ENCODE measurements at regions not wholly inside any gene's neighbourhood (a gene's known extent, or its start where the extent isn't known, plus 50 kb on each side); places are given as distances from the start of the nearest gene placed in this dataset.

DNA sequence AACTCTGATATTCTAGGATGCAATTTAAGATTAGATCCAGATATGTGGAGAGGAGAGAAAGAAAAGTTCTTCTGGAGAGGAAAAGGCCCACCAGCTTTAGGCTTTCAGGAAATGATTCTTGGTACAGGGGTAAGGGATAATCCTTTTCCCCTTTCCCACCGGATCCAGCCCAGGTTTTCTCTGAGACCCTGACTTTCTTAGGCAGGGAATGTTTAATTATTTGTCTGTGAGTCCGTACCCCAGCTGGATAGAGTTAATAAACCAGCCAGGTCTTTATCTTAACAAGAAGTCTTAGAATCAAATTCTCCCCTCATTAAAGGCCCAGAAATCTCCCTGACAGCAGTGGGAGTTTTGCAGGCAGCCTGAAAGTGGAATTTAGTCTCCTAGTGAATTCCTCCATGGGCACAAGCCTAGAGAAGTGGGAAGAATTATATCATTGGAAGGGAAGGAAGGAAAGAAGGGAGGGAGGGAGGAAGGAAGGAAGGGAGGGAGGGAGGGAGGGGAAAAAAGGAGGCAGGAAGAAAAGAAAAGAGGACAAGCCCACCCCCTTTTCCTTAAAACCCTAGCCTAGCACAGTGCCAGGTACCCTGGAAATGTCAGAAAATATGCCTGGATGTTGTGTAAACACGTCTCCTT is 189.0 kb downstream of the PLPP3 start:
- no peaks in the 10 kb centered on the region for H3K27me3 ChIP-seq (ENCODE audit: control insufficient read depth, insufficient read depth, low read length)
- intact Hi-C loops (cut with micrococcal nuclease): no loop called here
- H3K9me3 Mint-ChIP-seq: no peaks in the 10 kb centered on the region
- H3K36me3 Mint-ChIP-seq: no peaks in the 10 kb centered on the region
- H3K9me3 ChIP-seq (ENCODE audit: control insufficient read depth, insufficient read depth, low read length): no peaks in the 10 kb centered on the region
- 88% methylated on average over 1 of the region's 3 CpGs for whole genome bisulfite sequencing (ENCODE audit: insufficient coverage)
- ATAC-seq (no peak), DNase-seq (no peak)
- H3K27ac Mint-ChIP-seq: no peak overlapping the region
- TF ChIP-seq, protein P1, sequence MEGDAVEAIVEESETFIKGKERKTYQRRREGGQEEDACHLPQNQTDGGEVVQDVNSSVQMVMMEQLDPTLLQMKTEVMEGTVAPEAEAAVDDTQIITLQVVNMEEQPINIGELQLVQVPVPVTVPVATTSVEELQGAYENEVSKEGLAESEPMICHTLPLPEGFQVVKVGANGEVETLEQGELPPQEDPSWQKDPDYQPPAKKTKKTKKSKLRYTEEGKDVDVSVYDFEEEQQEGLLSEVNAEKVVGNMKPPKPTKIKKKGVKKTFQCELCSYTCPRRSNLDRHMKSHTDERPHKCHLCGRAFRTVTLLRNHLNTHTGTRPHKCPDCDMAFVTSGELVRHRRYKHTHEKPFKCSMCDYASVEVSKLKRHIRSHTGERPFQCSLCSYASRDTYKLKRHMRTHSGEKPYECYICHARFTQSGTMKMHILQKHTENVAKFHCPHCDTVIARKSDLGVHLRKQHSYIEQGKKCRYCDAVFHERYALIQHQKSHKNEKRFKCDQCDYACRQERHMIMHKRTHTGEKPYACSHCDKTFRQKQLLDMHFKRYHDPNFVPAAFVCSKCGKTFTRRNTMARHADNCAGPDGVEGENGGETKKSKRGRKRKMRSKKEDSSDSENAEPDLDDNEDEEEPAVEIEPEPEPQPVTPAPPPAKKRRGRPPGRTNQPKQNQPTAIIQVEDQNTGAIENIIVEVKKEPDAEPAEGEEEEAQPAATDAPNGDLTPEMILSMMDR (IDR thresholded peaks at IDR 0.05): no peak
- H3K27me3 Mint-ChIP-seq (ENCODE audit: low read depth in 2 of 2): peaks cover 0 to 5% of the 10 kb centered on the region in 2 donors
- H3K4me3 ChIP-seq (ENCODE audit: low read length): no peak overlapping the region
- H3K4me1 ChIP-seq (ENCODE audit: control insufficient read depth, insufficient read depth, low read length): no peaks in the 10 kb centered on the region
- no peak overlapping the region for H3K27ac ChIP-seq (ENCODE audit: low read length)
- no peak overlapping the region for H3K4me3 Mint-ChIP-seq
- no peaks in the 10 kb centered on the region for H3K4me1 Mint-ChIP-seq
- no peaks in the 10 kb centered on the region for H3K36me3 ChIP-seq (ENCODE audit: control insufficient read depth, insufficient read depth, low read length)

- no peak for ATAC-seq
- H3K4me3 Mint-ChIP-seq: no peak overlapping the region
These were observed 189.6 kb downstream of the PLPP3 start for GRCh38 chr1:56389813-56390212.

GRCh38 chr1:56387071-56387740 is 192.2 kb downstream of the PLPP3 start:
- TF ChIP-seq, protein P1 (IDR thresholded peaks at IDR 0.05): no peak
- H3K9me3 Mint-ChIP-seq: no peaks in the 10 kb centered on the region
- H3K4me1 Mint-ChIP-seq: no peaks in the 10 kb centered on the region
- H3K4me3 Mint-ChIP-seq: no peak overlapping the region
- no peaks in the 10 kb centered on the region for H3K9me3 ChIP-seq (ENCODE audit: control insufficient read depth, insufficient read depth, low read length)
- 23% methylated on average over 1 of the region's 1 CpG for WGBS (ENCODE audit: insufficient coverage)
- DNase-seq: no peak
- no peaks in the 10 kb centered on the region for H3K4me1 ChIP-seq (ENCODE audit: control insufficient read depth, insufficient read depth, low read length)
- no peak for ATAC-seq
- no peaks in the 10 kb centered on the region for H3K36me3 Mint-ChIP-seq
- no peak overlapping the region for H3K4me3 ChIP-seq (ENCODE audit: low read length)
- intact Hi-C loops (cut with micrococcal nuclease): no loop called here
- H3K27me3 Mint-ChIP-seq (ENCODE audit: low read depth in 2 of 2): peaks cover 0 to 5% of the 10 kb centered on the region in 2 donors
- H3K36me3 ChIP-seq (ENCODE audit: control insufficient read depth, insufficient read depth, low read length): no peaks in the 10 kb centered on the region
- no peaks in the 10 kb centered on the region for H3K27me3 ChIP-seq (ENCODE audit: control insufficient read depth, insufficient read depth, low read length)
- no peak overlapping the region for H3K27ac Mint-ChIP-seq
- H3K27ac ChIP-seq (ENCODE audit: low read length): no peak overlapping the region

More at GRCh38 chr1:56389813-56390212, 189.6 kb downstream of the PLPP3 start:
- no peak overlapping the region for H3K27ac Mint-ChIP-seq
- H3K4me1 Mint-ChIP-seq: no peaks in the 10 kb centered on the region
- Histone ChIP-seq H3K4me1 (ENCODE audit: control insufficient read depth, insufficient read depth, low read length) (no peaks in the 10 kb centered on the region), H3K27me3 (ENCODE audit: control insufficient read depth, insufficient read depth, low read length) (no peaks in the 10 kb centered on the region), H3K27ac (ENCODE audit: low read length) (no peak overlapping the region), H3K4me3 (ENCODE audit: low read length) (no peak overlapping the region), H3K36me3 (ENCODE audit: control insufficient read depth, insufficient read depth, low read length) (no peaks in the 10 kb centered on the region), H3K9me3 (ENCODE audit: control insufficient read depth, insufficient read depth, low read length) (no peaks in the 10 kb centered on the region)
- DNase-seq: no peak
- peaks cover 0 to 5% of the 10 kb centered on the region in 2 donors for H3K27me3 Mint-ChIP-seq (ENCODE audit: low read depth in 2 of 2)
- TF ChIP-seq, protein P1 (IDR thresholded peaks at IDR 0.05): no peak
- WGBS (ENCODE audit: insufficient coverage): 83% methylated on average over 2 of the region's 2 CpGs
- H3K36me3 Mint-ChIP-seq: no peaks in the 10 kb centered on the region
- intact Hi-C loops (cut with micrococcal nuclease): no loop called here
- no peaks in the 10 kb centered on the region for H3K9me3 Mint-ChIP-seq
